NCI-H526 (cell line): ENCODE measurements at regions not wholly inside any gene's neighbourhood (a gene's known extent, or its start where the extent isn't known, plus 50 kb on each side); places are given as distances from the start of the nearest gene placed in this dataset.

Source experiments
- DNase-seq, 2 experiments: peaks; one replicate each; lab custom pipeline; 2025; lab: John Stamatoyannopoulos, UW

DNA sequence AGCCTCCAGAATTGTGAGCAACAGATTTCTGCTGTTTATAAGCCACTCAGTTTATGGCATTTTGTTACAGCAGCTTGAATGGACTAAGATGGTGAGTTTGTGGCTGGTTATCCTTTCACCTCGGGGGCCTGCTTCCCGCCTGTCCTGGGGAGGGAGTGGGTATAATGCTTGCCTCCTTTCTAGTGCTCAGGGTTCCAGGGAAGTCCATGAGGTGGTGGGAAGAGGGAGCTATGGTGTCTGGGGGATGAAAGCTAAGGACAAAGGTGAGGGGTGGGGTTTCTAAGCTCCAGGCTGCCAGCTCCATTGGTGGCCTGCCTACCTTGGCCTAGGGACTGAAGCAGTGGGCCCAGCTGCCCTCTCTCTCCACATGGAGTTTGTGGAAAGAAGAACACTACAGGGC, 50.2 kb upstream of the SDK2 start:
- DNase-seq = no peak

DNA sequence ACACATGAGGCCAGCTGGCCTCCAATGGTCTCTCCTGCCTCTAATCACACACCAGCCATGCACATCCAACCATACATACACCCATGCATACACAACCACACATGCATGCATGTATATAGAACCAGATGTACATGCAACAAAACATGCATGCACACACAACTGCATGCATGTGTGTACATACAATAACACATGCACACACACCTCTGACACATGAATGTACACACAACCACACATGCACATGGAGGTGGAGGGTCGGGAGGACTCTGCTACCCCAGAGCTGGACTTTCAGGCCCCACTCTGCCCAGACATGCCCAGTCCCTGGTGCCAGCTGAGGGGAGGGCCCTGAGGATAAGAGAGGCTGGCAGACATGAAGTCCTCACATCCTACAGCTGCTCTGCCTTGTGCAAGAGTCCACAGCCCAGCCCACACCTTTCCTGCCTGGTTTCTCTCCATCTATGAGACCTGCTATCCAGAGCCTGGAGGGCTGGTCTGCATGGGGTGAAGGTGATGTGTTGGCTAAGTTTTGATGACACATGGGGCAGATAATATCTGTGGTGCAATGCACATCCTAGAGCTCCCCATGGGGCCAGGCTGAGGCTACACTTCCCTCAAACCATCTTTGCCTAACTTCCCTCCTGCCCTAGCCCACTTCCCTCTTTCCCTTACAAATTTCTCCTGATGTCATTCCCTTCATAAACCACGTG, 50.9 kb upstream of the SDK2 start:
- no peak for DNase-seq

DNA sequence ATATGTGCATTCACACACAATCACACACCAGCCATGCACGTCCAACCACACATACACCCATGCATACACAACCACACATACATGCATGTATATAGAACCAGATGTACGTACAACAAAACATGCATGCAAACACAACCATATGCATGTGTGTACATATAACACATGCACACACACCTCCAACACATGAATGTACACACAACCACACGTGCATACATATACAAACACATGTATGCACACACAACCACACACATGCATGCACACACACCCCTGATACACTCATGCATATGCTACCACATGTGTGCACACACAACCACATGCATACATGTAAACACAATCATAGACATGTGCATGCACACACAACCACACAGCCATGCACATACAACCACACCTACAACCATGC, 52.0 kb upstream of the SDK2 start:
- DNase-seq = no peak

DNA sequence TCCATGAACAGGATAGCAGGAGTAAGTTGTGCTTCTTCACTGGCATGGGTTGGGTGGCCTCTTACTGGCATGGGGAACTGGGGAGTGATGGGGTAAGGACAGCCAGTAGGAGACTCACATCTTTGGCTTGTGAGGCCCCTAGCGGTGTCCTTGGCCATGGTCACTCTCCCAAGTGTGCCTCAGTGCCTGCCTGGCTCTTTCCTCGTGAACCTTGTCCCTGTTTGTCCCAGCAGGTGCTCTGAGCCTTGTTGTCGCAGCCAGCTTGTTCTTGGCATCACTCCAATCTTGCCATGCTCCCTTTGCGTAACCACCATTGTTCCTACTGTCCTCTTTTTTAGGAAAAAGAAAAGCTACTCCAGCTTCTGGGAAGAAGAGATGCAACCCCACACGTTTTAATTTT, 53.6 kb upstream of the SDK2 start:
- peak in 1 of 2 experiments; percentile 18 for DNase-seq

DNA sequence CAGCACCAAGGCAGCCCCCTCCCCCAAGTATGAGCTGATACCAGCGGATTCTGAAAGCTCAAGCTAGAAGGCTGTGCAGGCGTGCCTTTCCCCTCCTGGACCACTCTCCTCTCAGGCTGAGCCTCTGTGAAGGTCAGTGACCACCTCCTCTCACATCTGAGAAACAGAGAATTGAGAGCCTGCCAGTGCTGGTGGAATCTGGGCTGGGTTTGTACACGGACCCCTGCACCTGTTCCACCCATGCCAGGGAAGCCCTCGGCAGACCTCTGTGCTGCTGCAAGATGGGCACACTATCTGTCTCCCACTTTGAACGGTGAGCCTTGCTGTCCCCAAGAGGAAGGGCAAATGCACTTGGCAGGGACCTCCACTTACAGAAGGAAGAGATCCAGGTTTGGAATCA, 54.7 kb upstream of the SDK2 start:
- no peak for DNase-seq

DNA sequence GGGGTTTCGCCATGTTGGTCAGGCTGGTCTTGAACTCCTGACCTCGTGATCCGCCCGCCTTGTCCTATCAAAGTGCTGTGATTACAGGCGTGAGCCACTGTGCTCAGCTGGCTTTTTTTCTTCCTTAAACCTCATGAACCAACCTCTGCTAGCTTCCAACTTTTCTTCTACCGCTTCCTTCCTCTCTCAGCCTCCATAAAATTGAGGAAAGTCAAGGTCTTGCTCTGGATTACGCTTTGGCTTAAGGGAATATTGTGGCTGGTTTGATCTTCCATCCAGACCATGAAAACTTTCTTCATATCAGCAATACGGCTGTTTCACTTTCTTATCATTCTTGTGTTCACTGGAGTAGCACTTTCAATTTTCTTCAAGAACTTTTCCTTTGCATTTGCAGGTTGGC, 57.5 kb upstream of the SDK2 start:
- DNase-seq = no peak

DNA sequence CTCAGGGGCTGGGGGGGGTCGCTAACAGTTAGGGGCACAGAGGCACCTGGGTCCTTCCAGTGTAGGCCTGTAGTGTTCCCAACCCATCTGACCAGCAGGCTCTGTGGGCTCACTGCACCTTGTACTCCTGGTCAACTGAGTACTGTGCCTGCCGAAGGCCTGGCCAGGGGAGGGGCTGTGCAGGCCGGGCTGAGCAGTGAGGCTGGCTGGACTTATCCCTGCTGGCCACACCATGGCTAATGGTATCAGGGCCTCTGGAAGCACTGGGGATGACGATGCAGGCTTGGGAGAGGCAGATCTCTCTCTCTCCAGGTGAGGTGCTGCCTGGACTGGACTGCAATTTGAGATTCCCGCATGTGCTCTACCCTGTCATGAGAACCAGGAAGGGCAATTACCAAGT, 58.9 kb upstream of the SDK2 start:
- DNase-seq = no peak

DNA sequence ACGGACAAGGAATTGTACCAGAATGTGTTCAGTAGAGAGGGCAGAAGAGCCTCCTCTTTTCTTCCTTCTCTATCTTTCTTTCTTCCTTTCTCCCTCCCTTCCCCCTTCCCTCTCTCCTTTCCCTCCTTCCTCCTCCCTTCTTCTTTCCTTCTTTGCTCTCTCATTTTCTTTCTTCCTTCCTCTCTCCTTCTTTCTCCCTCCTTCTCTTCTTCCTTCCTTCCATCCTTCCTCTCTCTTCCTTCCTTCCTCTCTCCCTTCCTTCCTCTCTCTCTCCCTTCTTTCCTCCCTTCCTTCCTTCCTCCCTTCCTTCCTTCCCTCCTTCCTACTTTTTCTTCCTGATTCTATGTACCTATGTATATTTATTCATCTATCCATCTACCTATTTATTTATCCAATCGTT, 59.7 kb upstream of the SDK2 start:
- no peak for DNase-seq

DNA sequence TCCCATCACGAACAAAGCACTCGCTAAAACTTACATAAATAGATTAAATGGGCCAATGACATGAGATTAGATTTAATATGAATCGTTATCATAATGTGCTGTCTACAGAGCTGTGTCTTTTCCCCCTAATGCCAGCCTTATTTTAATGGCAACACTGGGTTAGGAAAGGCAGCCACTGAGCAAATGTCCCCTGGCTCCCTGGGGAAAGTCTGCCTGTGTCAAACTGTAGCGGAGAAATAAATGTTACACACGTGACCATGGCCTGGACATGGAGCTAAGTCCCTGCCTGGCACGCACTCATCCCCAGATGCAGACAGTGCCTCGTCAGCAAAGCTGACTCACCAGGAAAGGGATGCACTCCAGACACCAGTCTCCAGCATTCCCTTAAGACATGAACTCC, 61.3 kb upstream of the SDK2 start:
- no peak for DNase-seq

DNA sequence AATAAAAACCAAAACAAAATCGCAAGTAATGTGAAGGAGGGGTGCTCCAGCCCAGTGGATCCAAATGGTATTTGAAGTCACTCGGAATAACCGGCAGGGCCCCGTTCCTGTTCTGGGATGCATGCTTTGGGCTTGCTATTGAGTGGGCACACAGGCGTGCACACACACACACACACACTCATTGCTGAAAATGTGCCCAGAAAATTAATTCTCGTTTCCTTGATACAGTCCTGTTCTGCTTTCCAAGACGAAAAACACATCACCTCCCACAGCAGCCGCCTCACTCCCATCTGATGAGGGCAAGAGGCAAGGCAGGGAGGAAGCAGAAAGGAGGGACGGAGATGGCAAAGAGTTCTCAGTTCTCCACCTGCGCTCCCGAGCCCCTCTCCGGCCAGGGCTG, 62.2 kb upstream of the SDK2 start:
- no peak for DNase-seq

DNA sequence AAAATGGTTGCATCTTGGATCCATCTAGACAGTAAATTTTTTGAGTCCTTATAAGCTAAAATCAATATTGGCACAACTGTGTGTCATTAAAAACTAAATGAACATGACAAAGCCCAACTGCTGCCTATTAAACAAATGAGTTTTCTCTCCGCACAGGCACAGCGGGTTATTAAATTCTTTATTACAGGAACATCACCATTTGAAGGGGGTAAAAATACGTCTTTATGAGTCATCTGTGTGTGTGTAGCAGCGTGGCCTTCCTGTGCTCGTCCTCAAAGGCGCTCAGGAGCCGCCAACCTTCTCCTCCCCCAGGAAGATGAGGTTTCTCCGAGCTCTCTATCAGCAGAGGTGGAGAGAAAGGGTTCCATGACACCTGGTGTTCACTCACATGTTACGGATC, 62.6 kb upstream of the SDK2 start:
- DNase-seq = no peak

DNA sequence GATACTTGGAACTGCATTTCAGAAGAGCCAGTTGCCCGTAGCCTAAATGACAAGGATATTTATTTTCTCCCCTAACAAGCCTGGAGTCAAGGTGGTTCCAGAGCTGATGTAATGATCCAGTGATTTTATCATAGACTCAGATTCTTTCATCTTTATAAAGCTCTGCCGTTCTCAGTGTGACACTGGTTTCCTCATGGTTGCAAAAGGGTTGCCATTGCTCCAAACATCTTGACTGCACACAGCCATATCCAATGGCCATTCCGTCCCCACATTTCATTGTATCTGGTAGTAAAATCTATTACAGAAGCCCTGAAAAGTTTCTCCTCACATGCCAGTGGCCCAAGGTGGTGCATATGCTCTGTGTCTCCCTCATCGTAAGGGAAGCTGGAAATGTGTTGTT, 63.1 kb upstream of the SDK2 start:
- DNase-seq = no peak

DNA sequence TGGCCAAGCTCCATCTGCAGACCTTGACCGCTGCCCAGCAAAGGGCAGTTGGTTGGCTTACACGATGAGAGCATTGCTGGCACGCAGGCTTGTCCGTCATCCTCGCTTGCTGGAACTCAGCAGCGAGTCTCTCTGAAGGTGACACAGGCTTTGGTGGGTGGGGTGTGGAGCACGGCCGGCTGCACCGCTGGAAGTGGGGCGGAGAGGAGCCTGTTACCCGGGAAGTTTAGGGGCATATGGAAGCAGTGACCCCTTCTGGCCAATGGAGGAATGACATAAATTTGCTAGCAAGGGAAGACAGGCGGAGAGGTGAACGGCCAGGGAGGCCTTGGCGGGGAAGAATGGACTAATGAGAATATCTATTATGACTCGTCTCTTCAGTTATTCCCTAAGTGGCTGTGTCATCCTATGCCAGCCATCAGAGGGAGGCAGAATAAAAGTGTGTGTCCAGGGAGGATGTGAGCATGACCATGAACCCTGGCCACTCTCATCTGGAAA, 65.9 kb upstream of the SDK2 start:
- DNase-seq = peak; percentile 66 to 90

DNA sequence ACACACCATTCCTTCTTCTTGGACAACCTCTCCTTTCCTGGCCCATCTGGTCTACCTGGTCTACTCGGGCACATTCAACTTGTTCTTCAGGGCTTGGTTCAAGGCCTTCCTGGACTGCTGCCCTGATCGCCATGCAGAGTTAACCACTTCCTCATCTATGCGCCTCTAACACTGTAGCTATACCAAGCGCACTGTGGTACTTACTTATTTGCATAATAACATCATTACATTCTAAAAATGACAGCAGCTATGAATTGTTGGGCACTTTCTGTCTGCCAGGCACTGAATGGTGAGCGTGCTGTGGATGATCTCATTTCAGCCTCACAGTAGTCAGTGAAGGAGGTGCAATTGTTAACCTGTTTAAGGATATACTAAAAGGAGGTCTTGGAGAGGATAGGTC, 66.9 kb upstream of the SDK2 start:
- DNase-seq = peak; percentile 58 to 80

DNA sequence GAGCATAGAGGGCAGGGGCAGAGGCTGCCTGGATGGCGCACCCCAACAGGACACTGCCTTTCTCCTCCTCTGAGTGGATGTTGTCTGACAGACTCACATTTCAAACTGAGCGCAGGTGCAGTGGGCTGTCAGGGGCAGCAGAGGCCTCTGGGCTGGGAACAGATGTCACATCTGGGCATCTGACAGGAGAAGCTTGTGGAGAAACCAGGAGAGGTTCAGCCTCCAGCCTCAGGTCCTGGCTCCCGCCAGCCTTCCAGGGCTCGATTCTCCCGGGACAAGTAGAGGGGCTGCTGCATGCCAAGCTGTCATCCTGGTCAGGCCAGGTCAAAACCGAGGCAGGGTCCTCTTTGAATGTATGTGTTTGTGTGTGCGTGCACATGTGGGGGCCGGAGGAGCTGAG, 67.7 kb upstream of the SDK2 start:
- no peak for DNase-seq

DNA sequence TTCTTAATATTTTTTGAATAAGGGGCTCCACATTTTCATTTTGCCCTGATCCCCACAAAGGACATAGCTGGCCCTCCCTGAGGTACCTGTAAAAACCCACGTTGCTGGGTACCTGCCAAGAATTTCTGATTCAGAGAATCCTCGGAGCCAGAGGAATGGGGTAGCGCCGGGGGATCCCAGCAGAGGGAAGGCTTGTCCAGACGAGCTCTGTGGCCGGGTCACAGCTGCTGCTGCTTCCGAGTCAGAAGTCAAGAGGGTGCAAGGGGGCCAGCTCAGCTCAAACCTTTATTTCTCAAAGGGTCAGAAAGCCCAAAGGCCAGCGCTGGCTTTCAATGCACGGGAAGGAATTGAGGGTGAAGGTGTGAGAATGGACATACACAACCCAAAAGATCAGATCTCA, 68.9 kb upstream of the SDK2 start:
- DNase-seq = peak in 1 of 2 experiments; percentile 12

DNA sequence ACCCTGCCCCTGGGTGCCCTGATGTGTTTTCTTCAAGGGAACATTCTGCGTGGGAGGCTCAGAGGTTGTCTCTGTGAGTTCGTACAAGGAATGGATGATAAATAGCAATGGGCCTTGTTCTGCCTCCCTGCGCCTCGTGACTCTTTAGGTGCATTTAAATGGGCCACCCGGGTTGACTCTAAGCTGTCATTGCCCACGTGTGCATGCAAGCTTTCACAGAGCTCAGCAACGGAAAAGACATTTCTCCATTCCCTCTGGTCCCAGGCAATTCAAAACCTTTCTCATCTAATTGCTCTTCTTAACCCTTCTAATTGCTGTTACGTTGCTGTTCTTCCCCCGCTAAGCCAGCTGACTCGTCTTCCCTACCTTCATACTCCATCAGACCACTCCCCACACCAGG, 71.5 kb upstream of the SDK2 start:
- no peak for DNase-seq

DNA sequence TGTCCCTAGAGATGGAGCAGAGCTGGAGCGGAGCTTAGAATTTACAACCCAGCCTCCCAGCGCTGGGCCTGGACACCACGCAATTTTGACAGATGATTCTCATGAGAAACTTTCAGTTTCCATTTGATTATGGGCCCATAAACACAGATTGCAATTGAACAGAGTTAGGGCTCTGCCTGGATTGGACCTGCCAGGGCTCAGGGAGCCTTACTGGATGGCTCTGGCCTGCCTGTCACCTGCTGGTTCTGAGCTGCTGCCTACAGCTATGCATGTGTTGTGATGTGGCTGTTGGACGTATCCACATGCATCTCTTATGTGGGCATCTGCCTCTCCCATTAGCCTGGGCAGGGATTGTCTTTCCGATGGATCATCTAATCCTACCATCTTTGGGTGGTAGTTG, 73.4 kb upstream of the SDK2 start:
- DNase-seq = no peak

DNA sequence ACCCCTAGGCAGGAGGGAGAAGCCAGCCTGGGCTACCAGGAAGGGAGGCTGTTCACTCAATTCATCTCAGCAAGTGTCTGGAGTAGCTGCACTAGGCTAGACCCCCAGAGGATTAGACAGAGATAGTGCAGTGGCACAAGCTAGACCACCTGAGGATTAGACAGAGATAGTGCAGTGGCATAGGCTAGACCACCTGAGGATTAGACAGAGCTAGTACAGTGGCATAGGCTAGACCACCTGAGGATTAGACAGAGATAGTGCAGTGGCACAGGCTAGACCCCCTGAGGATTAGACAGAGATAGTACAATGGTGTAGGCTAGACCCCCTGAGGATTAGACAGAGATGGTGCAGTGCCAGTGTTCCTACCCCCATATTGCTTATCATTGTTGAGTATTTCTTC, 74.1 kb upstream of the SDK2 start:
- DNase-seq = no peak

DNA sequence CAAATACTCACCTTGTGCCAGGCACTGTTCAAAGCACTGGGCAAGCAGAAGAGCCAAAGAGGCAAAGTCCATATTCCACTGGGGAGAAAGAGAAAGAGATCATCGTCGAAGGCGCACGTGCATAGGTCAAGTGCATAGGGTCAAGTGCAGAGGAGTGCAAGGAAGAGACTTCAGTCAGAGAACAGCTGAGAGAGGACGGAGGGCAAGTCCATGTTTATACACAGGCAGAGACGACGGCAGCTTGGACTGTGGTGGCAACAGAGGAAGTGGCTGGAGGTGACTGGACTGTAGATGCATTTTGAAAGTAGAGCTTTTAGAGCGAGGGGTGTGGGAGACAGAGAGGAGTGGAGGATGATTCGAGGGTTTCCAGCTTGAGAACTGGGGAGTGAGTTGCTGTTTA, 74.7 kb upstream of the SDK2 start:
- DNase-seq = no peak

DNA sequence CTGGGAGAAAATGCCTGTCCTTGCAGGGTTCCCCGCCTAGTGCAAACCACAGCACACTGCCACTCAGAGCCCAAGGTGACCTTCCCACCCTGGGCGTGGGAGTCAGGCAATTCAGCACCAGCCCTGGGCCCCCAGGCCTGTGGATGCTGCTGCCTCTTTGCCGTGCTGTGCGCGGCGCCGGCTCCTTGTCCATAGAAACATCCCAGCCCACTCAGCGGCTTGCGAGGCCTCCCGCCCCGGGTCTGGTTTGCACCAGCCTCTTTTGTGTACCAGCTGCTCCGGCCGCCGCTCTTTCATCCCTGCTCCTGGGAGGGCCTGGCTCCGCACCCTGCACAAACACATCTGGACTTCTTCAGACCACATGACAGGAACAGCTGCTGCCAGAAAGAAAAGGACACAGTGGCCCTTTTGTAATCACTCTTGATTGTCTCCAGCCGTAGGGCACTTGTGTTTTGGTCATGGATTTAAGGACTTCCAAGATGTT, 75.4 kb upstream of the SDK2 start:
- peak; percentile 26 to 71 for DNase-seq

DNA sequence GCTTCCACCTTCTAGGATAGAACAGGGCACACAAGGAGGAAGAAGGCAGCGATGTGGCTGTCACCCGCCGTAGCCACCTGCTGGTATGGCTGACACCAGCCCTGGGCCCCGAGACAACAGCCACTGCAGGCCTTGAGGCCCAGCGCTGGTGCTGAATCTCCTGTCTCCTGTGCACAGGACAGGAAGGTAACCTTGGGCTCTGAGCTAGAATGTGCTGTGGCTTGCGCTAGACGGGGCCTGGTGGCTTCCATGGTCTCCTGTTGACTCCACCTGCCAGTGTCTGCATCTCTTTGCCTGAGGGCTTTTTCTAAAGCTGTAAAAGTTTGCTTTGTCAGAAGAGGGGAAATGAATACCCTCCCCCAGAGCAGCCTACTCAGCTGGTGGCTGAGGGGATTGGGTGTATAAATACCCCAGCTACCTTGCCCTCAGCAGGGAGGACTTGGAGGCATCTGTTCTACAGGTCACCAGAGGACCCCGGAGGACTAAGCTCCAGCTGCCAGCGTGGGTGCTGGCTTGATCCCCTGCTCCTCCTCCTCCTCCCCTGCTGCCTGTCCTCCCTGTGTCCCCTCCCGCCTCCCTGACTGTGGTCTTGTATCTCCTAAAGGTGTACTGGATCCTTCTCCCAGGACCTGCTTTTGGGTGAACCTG, 76.1 kb upstream of the SDK2 start:
- peak in 1 of 2 experiments; percentile 51 for DNase-seq

DNA sequence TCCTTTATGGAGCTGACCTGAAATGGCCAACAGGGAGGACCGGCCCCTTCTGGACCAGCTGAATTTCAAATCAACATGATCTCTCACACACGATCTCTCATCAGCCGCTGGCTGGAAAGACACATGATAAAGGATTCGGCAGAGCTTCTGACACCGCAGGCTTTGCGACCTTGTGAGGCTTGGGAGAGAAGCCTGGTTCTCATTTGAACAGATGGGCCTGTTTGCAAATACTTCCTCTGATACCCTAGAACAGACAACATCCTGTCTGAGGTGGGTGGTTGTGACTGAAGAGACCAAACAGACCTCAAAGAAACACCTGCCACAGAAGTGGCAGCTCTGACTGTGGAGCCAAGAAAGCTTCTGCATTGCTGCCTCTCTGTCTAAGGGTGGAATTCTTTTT, 77.9 kb upstream of the SDK2 start:
- DNase-seq = no peak

DNA sequence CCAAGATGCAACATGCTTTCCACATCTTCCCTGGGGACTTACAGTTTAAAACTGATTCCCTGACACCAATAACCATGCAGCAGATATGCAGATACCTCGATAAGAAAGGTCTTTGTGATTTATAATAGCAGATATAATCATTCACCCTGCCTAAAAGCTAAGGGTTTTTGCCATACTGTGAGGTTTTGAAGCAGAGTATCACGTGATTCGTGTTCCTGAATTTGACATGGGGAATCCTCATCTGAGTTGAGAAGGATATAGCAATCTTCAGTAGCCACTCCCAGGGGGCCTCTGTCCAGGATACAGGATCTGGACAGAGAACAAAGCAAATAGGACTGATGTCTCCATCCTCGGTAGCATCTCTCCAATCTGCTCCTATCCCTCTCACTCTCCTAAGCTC, 79.1 kb upstream of the SDK2 start:
- no peak for DNase-seq
